ENCODE measurements at regions not wholly inside any gene's neighbourhood (a gene's known extent, or its start where the extent isn't known, plus 50 kb on each side); places are given as distances from the start of the nearest gene placed in this dataset.
A peak's percentile ranks its signal among the peaks of the same experiment; 100 is the strongest.

DNA sequence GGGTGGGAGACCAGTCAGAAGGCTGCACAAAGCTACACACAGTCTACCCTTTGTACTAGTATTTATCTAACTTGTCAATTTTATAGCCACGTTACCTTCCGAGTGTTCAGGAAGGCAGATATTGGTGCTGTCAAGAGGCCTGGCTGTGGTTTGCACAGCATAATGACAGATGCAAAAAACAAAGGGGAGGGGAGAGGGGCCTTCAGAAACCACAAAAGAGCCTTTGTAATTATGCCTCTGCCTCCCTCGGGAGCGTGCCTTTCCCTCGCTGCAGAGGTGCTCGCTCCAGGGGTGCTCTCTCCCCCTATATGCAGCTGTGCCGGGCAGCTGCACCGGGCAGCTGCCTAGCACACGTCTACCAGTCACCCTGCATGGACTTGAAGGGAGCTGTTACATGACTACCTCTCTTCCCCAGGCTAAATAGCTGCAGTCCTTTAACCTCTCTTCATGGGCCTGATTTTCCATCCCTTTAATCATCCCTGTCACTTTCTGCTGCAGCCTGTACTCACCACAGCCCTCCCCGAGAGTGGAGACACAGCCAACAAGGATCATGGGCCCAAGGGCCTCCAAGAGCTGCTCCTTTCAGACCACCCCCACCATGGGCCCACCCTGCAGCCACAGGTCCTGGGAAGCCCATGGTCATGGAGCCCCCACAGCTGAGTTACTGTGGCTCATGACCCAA, 168.4 kb upstream of the PKDCC start:
- Histone ChIP-seq H3K4ac (ENCODE audit: low read length) (no peak overlapping the region), H4K8ac (ENCODE audit: low read depth, low read length) (no peak overlapping the region), H2BK5ac (ENCODE audit: low read length) (no peak overlapping the region), H3K27ac (replicated peaks; ENCODE audit: low read length) (no peak overlapping the region), H3K79me1 (ENCODE audit: low read depth, low read length) (no peaks in the 10 kb centered on the region), H3K18ac (ENCODE audit: low read length) (peak overlapping the region; percentile 81), H3K4me2 (ENCODE audit: insufficient read depth, low read length, poor library complexity, severe bottlenecking) (no peak overlapping the region), H2AK5ac (ENCODE audit: low read depth, low read length) (no peak overlapping the region), H3K4me3 (ENCODE audit: low read length in 2 of 2) (no peak overlapping the region), H4K91ac (ENCODE audit: low read depth, low read length, poor library complexity) (no peak overlapping the region), H3K27me3 (ENCODE audit: control insufficient read depth in 3 of 3, insufficient read depth in 3 of 3, low read depth in 1 of 3, low read length in 3 of 3) (no peaks in the 10 kb centered on the region), H3K36me3 (replicated peaks in 1 of 2; ENCODE audit: control insufficient read depth in 2 of 2, insufficient read depth in 2 of 2, low read length in 2 of 2) (no peaks in the 10 kb centered on the region), H3K9ac (ENCODE audit: low read depth, low read length, poor library complexity) (no peak overlapping the region), H3K9me3 (replicated peaks in 1 of 2; ENCODE audit: control insufficient read depth in 2 of 2, insufficient read depth in 1 of 2, low read depth in 1 of 2, low read length in 2 of 2) (no peaks in the 10 kb centered on the region), H3K4me1 (ENCODE audit: control insufficient read depth in 2 of 2, insufficient read depth in 1 of 2, low read depth in 1 of 2, low read length in 2 of 2) (peaks cover 13 to 15% of the 10 kb centered on the region in 2 donors), H2BK120ac (ENCODE audit: low read depth, low read length) (no peak overlapping the region), H2BK12ac (ENCODE audit: low read length) (no peak overlapping the region), H3K14ac (ENCODE audit: low read length) (no peak overlapping the region), H2AFZ (ENCODE audit: low read length) (peak overlapping the region; percentile 58), H3K23ac (ENCODE audit: low read depth, low read length, poor library complexity) (no peak overlapping the region), H2BK15ac (ENCODE audit: low read length) (peak overlapping the region; percentile 61)
- WGBS, 2 donors (ENCODE audit: extremely low coverage in 2 of 2, insufficient read length in 2 of 2, insufficient replicate concordance in 1 of 2), result no CpG with 5 or more reads among the region's 10 CpGs
- no peak for DNase-seq (ENCODE audit: low spot score)

DNA sequence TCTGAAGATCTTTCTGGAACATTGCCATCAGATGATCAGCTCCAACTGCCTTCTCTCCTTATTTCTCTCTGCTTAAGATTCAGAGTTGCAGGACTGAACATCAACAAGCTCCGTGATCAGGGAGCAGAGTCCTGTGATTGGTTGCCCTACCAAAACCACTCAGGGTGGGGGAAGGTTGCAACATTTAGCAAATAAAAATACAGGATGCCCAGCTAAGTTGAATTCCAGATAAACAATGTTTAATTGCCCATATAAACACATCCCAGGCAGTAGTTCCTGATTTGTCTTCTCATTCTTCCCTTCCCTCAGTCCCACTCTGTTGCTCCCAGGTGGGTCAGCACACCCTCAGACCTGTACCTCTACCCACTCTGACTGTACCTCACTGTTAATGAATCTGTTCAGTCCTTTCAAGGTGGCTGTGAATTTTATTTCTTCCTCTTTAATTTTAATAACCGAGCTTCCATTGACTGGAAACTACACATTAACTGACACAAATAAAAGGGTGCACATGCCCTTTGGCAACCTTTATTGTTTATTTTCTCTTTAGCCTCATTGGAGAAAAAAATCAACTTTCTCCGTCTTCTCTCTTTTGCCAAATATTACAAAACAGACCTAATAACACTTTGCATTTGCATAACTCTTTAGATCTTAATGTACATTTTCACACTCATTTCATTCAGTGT, 167.1 kb upstream of the PKDCC start:
- Histone ChIP-seq H3K27ac (replicated peaks; ENCODE audit: low read length) (no peak overlapping the region), H2BK120ac (ENCODE audit: low read depth, low read length) (no peak overlapping the region), H4K91ac (ENCODE audit: low read depth, low read length, poor library complexity) (no peak overlapping the region), H3K4ac (ENCODE audit: low read length) (no peak overlapping the region), H3K14ac (ENCODE audit: low read length) (no peak overlapping the region), H3K9me3 (replicated peaks in 1 of 2; ENCODE audit: control insufficient read depth in 2 of 2, insufficient read depth in 1 of 2, low read depth in 1 of 2, low read length in 2 of 2) (no peaks in the 10 kb centered on the region), H3K36me3 (replicated peaks in 1 of 2; ENCODE audit: control insufficient read depth in 2 of 2, insufficient read depth in 2 of 2, low read length in 2 of 2) (no peaks in the 10 kb centered on the region), H2BK12ac (ENCODE audit: low read length) (no peak overlapping the region), H3K23ac (ENCODE audit: low read depth, low read length, poor library complexity) (no peak overlapping the region), H3K27me3 (ENCODE audit: control insufficient read depth in 3 of 3, insufficient read depth in 3 of 3, low read depth in 1 of 3, low read length in 3 of 3) (no peaks in the 10 kb centered on the region), H2AFZ (ENCODE audit: low read length) (no peak overlapping the region), H3K18ac (ENCODE audit: low read length) (no peak overlapping the region), H3K4me3 (ENCODE audit: low read length in 2 of 2) (no peak overlapping the region), H2BK5ac (ENCODE audit: low read length) (no peak overlapping the region), H3K9ac (ENCODE audit: low read depth, low read length, poor library complexity) (no peak overlapping the region), H4K8ac (ENCODE audit: low read depth, low read length) (no peak overlapping the region), H2BK15ac (ENCODE audit: low read length) (no peak overlapping the region), H2AK5ac (ENCODE audit: low read depth, low read length) (no peak overlapping the region), H3K4me2 (ENCODE audit: insufficient read depth, low read length, poor library complexity, severe bottlenecking) (no peak overlapping the region), H3K4me1 (ENCODE audit: control insufficient read depth in 2 of 2, insufficient read depth in 1 of 2, low read depth in 1 of 2, low read length in 2 of 2) (peaks cover 13 to 15% of the 10 kb centered on the region in 2 donors), H3K79me1 (ENCODE audit: low read depth, low read length) (no peaks in the 10 kb centered on the region)
- DNase-seq (ENCODE audit: low spot score), result no peak
- no CpG with 5 or more reads among the region's 3 CpGs for WGBS, 2 donors (ENCODE audit: extremely low coverage in 2 of 2, insufficient read length in 2 of 2, insufficient replicate concordance in 1 of 2)

GRCh38 chr2:41881249-41881648, 166.6 kb upstream of the PKDCC start:
- Histone ChIP-seq H4K91ac (ENCODE audit: low read depth, low read length, poor library complexity) (no peak overlapping the region), H3K9ac (ENCODE audit: low read depth, low read length, poor library complexity) (no peak overlapping the region), H3K4ac (ENCODE audit: low read length) (no peak overlapping the region), H2BK15ac (ENCODE audit: low read length) (no peak overlapping the region), H2BK5ac (ENCODE audit: low read length) (no peak overlapping the region), H3K23ac (ENCODE audit: low read depth, low read length, poor library complexity) (no peak overlapping the region), H3K18ac (ENCODE audit: low read length) (no peak overlapping the region), H2BK12ac (ENCODE audit: low read length) (no peak overlapping the region), H3K4me2 (ENCODE audit: insufficient read depth, low read length, poor library complexity, severe bottlenecking) (no peak overlapping the region), H3K4me1 (ENCODE audit: control insufficient read depth in 2 of 2, insufficient read depth in 1 of 2, low read depth in 1 of 2, low read length in 2 of 2) (peaks cover 13 to 15% of the 10 kb centered on the region in 2 donors), H2AK5ac (ENCODE audit: low read depth, low read length) (no peak overlapping the region), H3K9me3 (replicated peaks in 1 of 2; ENCODE audit: control insufficient read depth in 2 of 2, insufficient read depth in 1 of 2, low read depth in 1 of 2, low read length in 2 of 2) (no peaks in the 10 kb centered on the region), H3K14ac (ENCODE audit: low read length) (no peak overlapping the region), H2BK120ac (ENCODE audit: low read depth, low read length) (no peak overlapping the region), H3K4me3 (ENCODE audit: low read length in 2 of 2) (no peak overlapping the region), H3K36me3 (replicated peaks in 1 of 2; ENCODE audit: control insufficient read depth in 2 of 2, insufficient read depth in 2 of 2, low read length in 2 of 2) (no peaks in the 10 kb centered on the region), H3K27me3 (ENCODE audit: control insufficient read depth in 3 of 3, insufficient read depth in 3 of 3, low read depth in 1 of 3, low read length in 3 of 3) (no peaks in the 10 kb centered on the region), H3K79me1 (ENCODE audit: low read depth, low read length) (no peaks in the 10 kb centered on the region), H3K27ac (replicated peaks; ENCODE audit: low read length) (no peak overlapping the region), H4K8ac (ENCODE audit: low read depth, low read length) (no peak overlapping the region), H2AFZ (ENCODE audit: low read length) (no peak overlapping the region)
- WGBS, 2 donors (ENCODE audit: extremely low coverage in 2 of 2, insufficient read length in 2 of 2, insufficient replicate concordance in 1 of 2), result no CpG with 5 or more reads among the region's 3 CpGs
- no peak for DNase-seq (ENCODE audit: low spot score)

- Histone ChIP-seq H3K27ac (replicated peaks; ENCODE audit: low read length) (no peak overlapping the region), H4K91ac (ENCODE audit: low read depth, low read length, poor library complexity) (no peak overlapping the region), H2AK5ac (ENCODE audit: low read depth, low read length) (no peak overlapping the region), H2BK15ac (ENCODE audit: low read length) (no peak overlapping the region), H3K27me3 (ENCODE audit: control insufficient read depth in 3 of 3, insufficient read depth in 3 of 3, low read depth in 1 of 3, low read length in 3 of 3) (peaks cover 0 to 4% (median 0%) of the 10 kb centered on the region in 3 experiments), H2BK5ac (ENCODE audit: low read length) (no peak overlapping the region), H3K9ac (ENCODE audit: low read depth, low read length, poor library complexity) (no peak overlapping the region), H3K18ac (ENCODE audit: low read length) (no peak overlapping the region), H3K4ac (ENCODE audit: low read length) (no peak overlapping the region), H2BK12ac (ENCODE audit: low read length) (no peak overlapping the region), H4K8ac (ENCODE audit: low read depth, low read length) (no peak overlapping the region), H3K9me3 (replicated peaks in 1 of 2; ENCODE audit: control insufficient read depth in 2 of 2, insufficient read depth in 1 of 2, low read depth in 1 of 2, low read length in 2 of 2) (no peaks in the 10 kb centered on the region), H3K36me3 (replicated peaks in 1 of 2; ENCODE audit: control insufficient read depth in 2 of 2, insufficient read depth in 2 of 2, low read length in 2 of 2) (no peaks in the 10 kb centered on the region), H3K79me1 (ENCODE audit: low read depth, low read length) (no peaks in the 10 kb centered on the region), H3K4me2 (ENCODE audit: insufficient read depth, low read length, poor library complexity, severe bottlenecking) (no peak overlapping the region), H2BK120ac (ENCODE audit: low read depth, low read length) (no peak overlapping the region), H3K23ac (ENCODE audit: low read depth, low read length, poor library complexity) (no peak overlapping the region), H3K4me1 (ENCODE audit: control insufficient read depth in 2 of 2, insufficient read depth in 1 of 2, low read depth in 1 of 2, low read length in 2 of 2) (peaks cover under 1 to 4% of the 10 kb centered on the region in 2 donors), H2AFZ (ENCODE audit: low read length) (no peak overlapping the region), H3K14ac (ENCODE audit: low read length) (no peak overlapping the region), H3K4me3 (ENCODE audit: low read length in 2 of 2) (no peak overlapping the region)
- no peak for DNase-seq (ENCODE audit: low spot score)
- whole genome bisulfite sequencing, 2 donors (ENCODE audit: extremely low coverage in 2 of 2, insufficient read length in 2 of 2, insufficient replicate concordance in 1 of 2), result no CpG with 5 or more reads among the region's 5 CpGs
These were observed 163.1 kb upstream of the PKDCC start for GRCh38 chr2:41884718-41885117.
